OCI-LY1 (cell line): ENCODE measurements at regions not wholly inside any gene's neighbourhood (a gene's known extent, or its start where the extent isn't known, plus 50 kb on each side); places are given as distances from the start of the nearest gene placed in this dataset.

Experiments
- H2AFZ ChIP-seq: fragments of 200-600 bp; sonication (generic), shearing (Covaris generic); 2 replicates; pipeline ENCODE4 v1.6.0; 2014; ENCODE audit warnings: antibody characterized with exemption, mild to moderate bottlenecking, low read length
- H3F3A ChIP-seq: fragments of 200-600 bp; sonication (generic), shearing (Covaris generic); 2 replicates; pipeline ENCODE4 v1.6.0; 2014; ENCODE audit warnings: mild to moderate bottlenecking, antibody characterized with exemption, low read length, moderate library complexity; ENCODE audit not compliant: insufficient read depth
- H3K27ac ChIP-seq: fragments of 200-600 bp; sonication (generic); 2 replicates; pipeline ENCODE4 v1.5.1; 2014; ENCODE audit warnings: low read length, mixed run types, mild to moderate bottlenecking, low read depth; ENCODE audit not compliant: poor library complexity, severe bottlenecking
- H3K27me3 ChIP-seq: fragments of 200-600 bp; sonication (generic); 2 replicates; pipeline ENCODE4 v1.6.0; 2014; ENCODE audit warnings: antibody characterized with exemption, mild to moderate bottlenecking, low read length, moderate library complexity; ENCODE audit not compliant: insufficient read depth
- H3K36me3 ChIP-seq: fragments of 200-600 bp; sonication (generic); 2 replicates; pipeline ENCODE4 v1.6.1; 2014; ENCODE audit warnings: mild to moderate bottlenecking, antibody characterized with exemption, low read length, moderate library complexity, mixed read lengths; ENCODE audit not compliant: insufficient read depth
- H3K4me1 ChIP-seq: fragments of 200-600 bp; sonication (generic); 2 replicates; pipeline ENCODE4 v1.5.1; 2014; ENCODE audit warnings: mild to moderate bottlenecking, low read length, moderate library complexity; ENCODE audit not compliant: insufficient read depth, severe bottlenecking
- H3K4me2 ChIP-seq: fragments of 200-600 bp; sonication (generic), shearing (Covaris generic); 2 replicates; pipeline ENCODE4 v1.6.1; 2014; ENCODE audit warnings: low read length
- H3K4me3 ChIP-seq: fragments of 200-600 bp; sonication (generic); 2 replicates; pipeline ENCODE4 v1.5.1; 2014; ENCODE audit warnings: low read length, low read depth, mild to moderate bottlenecking, mixed read lengths; ENCODE audit not compliant: poor library complexity, severe bottlenecking
- H3K79me2 ChIP-seq: fragments of 200-600 bp; shearing (Covaris generic); 2 replicates; pipeline ENCODE4 v1.6.1; 2016; ENCODE audit warnings: mixed run types, low read length, mixed read lengths; ENCODE audit not compliant: insufficient read depth
- H3K9ac ChIP-seq: fragments of 200-600 bp; sonication (generic), shearing (Covaris generic); 2 replicates; pipeline ENCODE4 v1.6.1; 2014; ENCODE audit warnings: mild to moderate bottlenecking, low read length, mixed read lengths
- H3K9me2 ChIP-seq: fragments of 200-600 bp; sonication (generic), shearing (Covaris generic); 2 replicates; pipeline ENCODE4 v1.6.1; 2014; ENCODE audit warnings: low read depth, mild to moderate bottlenecking, low read length, mixed read lengths
- H3K9me3 ChIP-seq: fragments of 200-600 bp; shearing (Covaris generic); 2 replicates; pipeline ENCODE4 v1.6.1; 2014; ENCODE audit warnings: low read length, mixed read lengths
- H4K20me1 ChIP-seq: fragments of 200-600 bp; sonication (generic), shearing (Covaris generic); 2 replicates; pipeline ENCODE4 v1.6.0; 2016; ENCODE audit warnings: mild to moderate bottlenecking, low read length; ENCODE audit not compliant: insufficient read depth
- CTCF ChIP-seq: fragments of 200-600 bp; sonication (generic), shearing (Covaris generic); IDR thresholded peaks from 2 replicates; pipeline ENCODE4 v1.5.1; 2017; ENCODE audit warnings: mild to moderate bottlenecking, antibody characterized with exemption, low read length, moderate library complexity, mixed read lengths
- EZH2 ChIP-seq: fragments of 200-600 bp; sonication (generic), shearing (Covaris generic); IDR thresholded peaks from 2 replicates; pipeline ENCODE4 v1.8.0; 2017; ENCODE audit warnings: borderline replicate concordance, mixed run types, mild to moderate bottlenecking, antibody characterized with exemption, low read length, moderate library complexity, mixed read lengths

GRCh38 chr17:27109346-27109745 is 184.6 kb upstream of the WSB1 start:
- no peaks in the 10 kb centered on the region for H3K36me3 ChIP-seq
- no peaks in the 10 kb centered on the region for H3K9me2 ChIP-seq
- no peaks in the 10 kb centered on the region for H3K4me1 ChIP-seq
- H3F3A ChIP-seq: no peaks in the 10 kb centered on the region
- H3K4me3 ChIP-seq: no peak overlapping the region
- no peak overlapping the region for H3K9ac ChIP-seq
- H4K20me1 ChIP-seq: no peaks in the 10 kb centered on the region
- H3K4me2 ChIP-seq: no peak overlapping the region
- no peaks in the 10 kb centered on the region for H3K27me3 ChIP-seq
- TF ChIP-seq EZH2 (no peak), CTCF (no peak)
- H3K9me3 ChIP-seq: no peaks in the 10 kb centered on the region
- no peaks in the 10 kb centered on the region for H3K79me2 ChIP-seq
- H2AFZ ChIP-seq: no peak overlapping the region
- no peak overlapping the region for H3K27ac ChIP-seq

- Histone ChIP-seq H2AFZ (no peak overlapping the region), H3K9me3 (peaks cover 6% of the 10 kb centered on the region; the same call in 1 of the 2 replicates), H3K4me2 (no peak overlapping the region), H3K27me3 (no peaks in the 10 kb centered on the region; the same call in 1 of the 2 replicates), H3K4me1 (no peaks in the 10 kb centered on the region), H3K36me3 (no peaks in the 10 kb centered on the region), H4K20me1 (no peaks in the 10 kb centered on the region), H3K79me2 (no peaks in the 10 kb centered on the region), H3K9ac (no peak overlapping the region), H3K4me3 (no peak overlapping the region), H3K9me2 (no peaks in the 10 kb centered on the region), H3F3A (no peaks in the 10 kb centered on the region), H3K27ac (no peak overlapping the region)
- TF ChIP-seq CTCF (no peak), EZH2 (no peak)
These were observed 140.9 kb upstream of the WSB1 start for GRCh38 chr17:27153005-27153404.

- H3K9ac ChIP-seq: no peak overlapping the region
- no peak overlapping the region for H3K4me2 ChIP-seq
- H4K20me1 ChIP-seq: no peaks in the 10 kb centered on the region
- H3K36me3 ChIP-seq: no peaks in the 10 kb centered on the region
- TF ChIP-seq CTCF: no peak
- TF ChIP-seq EZH2: no peak
- no peaks in the 10 kb centered on the region for H3K79me2 ChIP-seq
- H3K9me2 ChIP-seq: no peaks in the 10 kb centered on the region
- peaks cover 3% of the 10 kb centered on the region; the same call in 1 of the 2 replicates for H3K9me3 ChIP-seq
- H2AFZ ChIP-seq: no peak overlapping the region
- no peaks in the 10 kb centered on the region for H3F3A ChIP-seq
- no peak overlapping the region for H3K27ac ChIP-seq
- H3K27me3 ChIP-seq: no peaks in the 10 kb centered on the region; the same call in 1 of the 2 replicates
- no peak overlapping the region for H3K4me3 ChIP-seq
- H3K4me1 ChIP-seq: no peaks in the 10 kb centered on the region
These were observed 138.0 kb upstream of the WSB1 start for GRCh38 chr17:27155866-27156265.
